Activated naive CD4-positive, alpha-beta T cell (primary cell): ENCODE measurements at regions not wholly inside any gene's neighbourhood (a gene's known extent, or its start where the extent isn't known, plus 50 kb on each side); places are given as distances from the start of the nearest gene placed in this dataset.

Source experiments
- DNase-seq, 4 experiments: peaks; one replicate each; lab custom pipeline; 2025; lab: John Stamatoyannopoulos, UW

DNA sequence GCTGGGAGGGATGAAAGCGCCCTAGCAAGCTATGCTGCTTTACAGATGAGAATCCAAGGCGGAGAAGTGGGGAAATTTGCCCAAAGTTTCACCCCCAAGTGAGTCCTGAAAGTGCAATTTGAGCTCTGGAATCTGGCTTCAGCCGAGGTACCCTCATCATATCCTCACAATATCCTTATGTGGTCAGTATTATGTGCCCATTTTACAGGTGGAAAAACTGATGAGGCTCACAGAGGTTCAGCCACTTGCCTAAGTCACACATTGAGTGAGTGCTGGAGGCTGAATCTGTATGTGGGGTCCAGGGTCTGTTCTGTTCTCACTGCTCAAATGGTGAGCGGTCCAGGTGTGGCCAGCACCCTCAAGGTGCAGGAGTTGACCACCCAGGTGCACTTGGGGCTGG lies 85.3 kb downstream of the MATN1 start:
- no peak for DNase-seq

DNA sequence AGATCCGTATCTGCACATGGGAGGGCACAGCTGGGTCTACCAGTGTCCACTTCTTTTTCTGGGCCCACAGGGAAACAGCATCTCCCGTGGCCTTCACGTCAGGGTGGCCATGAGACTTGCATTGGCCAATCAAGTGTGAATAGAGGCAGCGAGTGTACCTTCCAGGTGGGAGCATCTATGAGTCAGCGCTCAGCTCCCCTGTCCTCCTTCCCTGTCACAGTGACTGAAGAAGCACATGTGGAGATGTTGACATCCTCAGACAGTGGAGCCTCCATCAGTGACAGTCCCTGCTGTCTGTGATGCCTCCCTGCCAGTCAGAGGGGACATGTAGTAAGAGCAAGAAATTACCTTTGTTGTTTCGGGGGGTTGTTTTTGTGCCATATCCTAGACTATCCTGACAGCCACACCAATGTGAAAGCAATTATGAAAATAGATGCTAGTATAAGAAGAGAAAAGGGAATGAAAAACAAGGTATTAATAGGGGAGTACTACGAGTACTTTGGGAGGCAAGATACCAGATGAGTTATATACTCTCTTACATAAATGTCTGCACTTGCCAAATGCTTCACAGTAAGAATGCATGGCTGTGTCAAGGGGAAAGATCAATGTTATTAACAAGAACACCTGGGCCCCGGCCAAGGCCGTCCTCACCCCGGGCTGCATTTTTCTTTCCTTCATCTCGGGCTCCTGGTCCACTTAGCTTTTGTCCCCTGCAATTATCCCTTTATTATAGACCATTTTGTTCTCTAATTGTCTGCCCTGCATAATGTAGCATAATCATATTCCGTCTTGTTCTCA lies 86.0 kb downstream of the MATN1 start:
- DNase-seq, result no peak

DNA sequence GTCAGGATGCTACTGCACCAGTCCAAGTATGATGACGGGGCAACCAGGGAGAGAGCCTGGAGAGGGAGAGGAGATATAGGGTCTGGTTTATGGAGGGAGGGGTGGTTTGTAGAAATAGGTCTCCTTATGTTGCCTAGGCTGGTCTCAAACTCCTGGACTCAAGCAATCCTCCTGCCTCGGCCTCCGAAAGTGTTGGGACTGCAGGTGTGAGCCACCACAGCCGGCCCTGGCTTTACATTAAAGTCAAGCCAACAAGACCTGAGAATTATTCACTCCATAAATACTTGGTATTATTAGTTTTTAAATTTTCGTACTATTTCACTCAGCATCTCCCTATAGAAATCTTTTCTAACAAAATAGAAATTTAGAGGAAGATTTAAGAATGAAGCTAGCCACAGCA lies 86.8 kb downstream of the MATN1 start:
- no peak for DNase-seq

DNA sequence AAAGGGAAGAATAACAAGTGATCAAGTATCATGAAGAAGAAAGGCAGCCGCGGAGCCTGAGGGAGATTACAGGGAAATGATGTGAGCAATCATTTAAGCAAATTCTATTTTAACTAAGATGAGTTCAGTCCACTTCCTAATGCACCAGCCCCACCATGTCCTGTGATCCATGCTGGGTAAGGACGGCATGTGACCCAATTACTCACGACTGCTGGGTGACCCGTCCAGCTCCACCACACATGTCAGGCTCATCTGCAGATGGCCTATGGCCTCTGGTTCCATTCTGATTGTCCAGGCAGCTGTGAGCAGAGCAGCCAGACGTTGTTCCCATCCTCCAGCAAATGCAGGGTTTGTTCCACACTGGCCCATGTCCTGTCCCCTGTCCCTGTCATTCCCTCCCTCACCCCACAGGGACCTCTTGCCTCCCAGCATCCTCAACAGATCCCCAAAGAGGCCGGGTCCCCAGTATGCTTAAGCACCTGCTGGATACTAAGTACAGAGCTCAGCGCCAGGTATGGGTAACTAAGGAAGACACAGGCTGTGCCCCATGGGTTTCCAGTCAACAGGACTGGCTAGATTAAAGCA lies 87.9 kb downstream of the MATN1 start:
- DNase-seq, result no peak

DNA sequence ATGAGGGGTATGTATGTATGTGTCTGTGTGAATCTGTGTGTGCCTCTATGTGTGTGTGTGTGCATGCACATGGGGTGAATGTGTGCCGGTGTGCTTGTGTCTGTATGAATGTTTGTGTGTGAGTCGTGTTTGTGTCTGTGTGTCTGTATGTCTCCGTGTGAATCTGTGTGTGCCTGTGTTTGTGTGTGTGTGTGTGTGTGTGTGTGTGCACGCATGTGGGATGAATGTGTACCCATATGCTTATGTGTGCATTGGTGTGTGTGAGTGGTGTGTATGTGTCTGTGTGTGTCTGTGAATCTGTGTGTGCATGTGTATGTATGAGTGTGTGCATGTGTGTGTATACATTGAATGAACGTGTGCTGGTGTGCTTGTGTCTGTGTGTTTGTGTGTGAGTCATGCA lies 88.9 kb downstream of the MATN1 start:
- no peak for DNase-seq

DNA sequence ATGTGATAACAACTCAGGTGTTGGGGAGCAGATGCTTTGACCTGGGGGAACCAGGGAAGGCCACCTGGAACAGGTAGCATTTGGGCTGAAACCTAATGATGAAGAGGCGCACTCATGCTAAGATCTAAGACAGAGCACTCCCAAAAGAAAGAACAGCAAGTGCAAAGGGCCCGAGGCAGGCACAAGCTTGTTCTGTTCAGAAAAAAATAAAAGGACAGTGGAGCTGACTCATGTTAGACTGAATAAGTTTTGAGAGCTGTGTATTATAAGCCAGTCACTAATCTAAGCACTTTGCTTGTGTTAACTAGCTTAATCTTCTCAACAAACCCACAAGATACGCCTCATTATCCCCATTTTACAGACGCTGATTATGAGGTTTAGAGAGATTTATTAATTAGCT lies 90.1 kb downstream of the MATN1 start:
- DNase-seq, result no peak

DNA sequence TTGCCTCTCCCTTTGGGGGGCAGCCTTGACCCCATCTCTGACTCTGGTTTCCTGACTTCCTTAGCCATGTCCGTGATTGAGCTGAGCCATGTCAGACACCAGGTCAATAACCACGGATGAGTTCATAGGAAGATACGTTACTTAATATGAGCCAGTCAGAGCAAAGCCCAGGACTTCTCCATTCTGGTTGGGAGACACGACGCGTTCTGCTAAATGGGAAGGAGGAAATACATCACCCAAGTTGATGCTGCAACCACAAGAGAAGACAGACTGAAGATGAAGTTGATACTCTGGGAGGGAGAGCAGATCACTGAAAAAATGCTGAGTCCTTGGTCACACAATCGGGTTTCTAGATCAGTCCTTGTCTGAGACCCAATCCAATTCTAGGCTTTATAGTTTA lies 90.9 kb downstream of the MATN1 start:
- no peak for DNase-seq

DNA sequence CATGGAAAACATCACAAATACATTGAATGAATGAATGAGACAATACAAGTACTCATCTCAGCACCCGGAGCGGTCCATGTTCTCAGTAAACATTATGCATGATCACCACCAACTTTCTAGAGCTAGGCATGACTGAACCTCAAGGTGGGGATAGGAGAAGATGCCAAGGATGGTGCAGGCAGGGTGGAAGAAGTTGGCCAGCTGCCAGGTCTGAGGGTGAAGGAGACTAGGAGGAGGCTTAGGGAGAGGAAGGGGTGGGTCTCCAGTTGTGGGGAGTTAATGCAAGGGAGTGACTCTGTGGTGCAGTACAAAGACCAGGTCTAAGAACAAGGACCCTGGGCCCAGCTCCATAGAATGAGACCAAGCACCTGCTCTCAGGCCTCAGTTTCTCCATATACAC lies 91.7 kb downstream of the MATN1 start:
- DNase-seq, result no peak

DNA sequence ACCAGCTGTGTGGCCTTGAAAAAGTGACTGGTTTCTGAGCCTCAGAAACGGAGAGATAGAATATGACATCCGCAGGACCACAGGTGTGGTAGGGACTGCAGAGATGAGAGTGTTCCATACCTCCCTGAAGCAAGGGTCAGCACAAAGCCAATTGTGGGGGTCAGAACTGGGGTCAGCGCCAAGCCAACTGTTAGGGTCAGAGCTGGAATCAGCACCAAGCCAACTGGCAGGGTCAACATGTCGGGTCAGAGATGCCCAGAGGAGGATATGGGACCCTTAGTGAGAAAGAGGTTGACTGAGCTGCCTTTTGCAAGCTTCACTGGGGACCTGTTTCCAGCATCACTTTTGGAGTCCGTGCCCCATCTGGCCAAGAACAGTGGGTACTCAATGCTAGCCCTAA lies 93.9 kb downstream of the MATN1 start:
- no peak for DNase-seq

DNA sequence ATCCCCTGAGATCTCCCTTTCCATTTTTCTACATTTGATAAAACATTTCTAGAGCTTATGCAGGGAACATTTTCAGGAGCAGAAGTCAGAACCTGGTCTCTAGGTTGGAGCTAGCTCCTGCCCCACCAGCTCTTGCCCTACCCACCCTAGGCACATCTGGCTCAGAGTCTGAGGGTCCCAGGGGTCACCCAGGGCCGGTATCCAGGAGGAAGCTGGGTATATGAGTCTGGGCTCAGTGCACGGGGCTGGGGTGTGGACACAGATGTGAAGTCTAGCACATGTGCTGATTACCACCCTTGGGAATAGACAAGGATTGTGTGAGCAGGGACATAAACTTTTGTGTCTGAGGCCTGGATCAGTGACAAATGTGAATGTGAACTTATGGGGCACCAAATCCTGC lies 95.4 kb downstream of the MATN1 start:
- no peak for DNase-seq

DNA sequence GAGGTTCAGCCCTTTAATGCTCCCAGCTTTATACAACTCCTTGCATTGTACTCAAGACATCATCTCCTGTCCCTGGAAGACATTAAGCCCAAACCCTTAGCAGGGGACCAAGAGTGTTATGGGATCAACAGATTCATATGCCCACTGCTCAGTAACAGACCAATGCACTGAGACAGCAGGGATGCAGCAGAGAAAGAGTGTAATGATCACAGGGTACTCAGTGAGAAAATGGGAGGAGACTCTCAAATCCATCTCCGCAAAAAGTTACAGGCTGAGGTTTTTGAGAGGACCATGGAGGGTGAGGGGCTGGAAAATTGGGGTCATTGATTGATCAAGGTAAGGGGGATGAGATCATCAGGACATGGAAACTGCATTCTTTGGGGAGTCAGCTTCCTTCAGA lies 96.2 kb downstream of the MATN1 start:
- no peak for DNase-seq

DNA sequence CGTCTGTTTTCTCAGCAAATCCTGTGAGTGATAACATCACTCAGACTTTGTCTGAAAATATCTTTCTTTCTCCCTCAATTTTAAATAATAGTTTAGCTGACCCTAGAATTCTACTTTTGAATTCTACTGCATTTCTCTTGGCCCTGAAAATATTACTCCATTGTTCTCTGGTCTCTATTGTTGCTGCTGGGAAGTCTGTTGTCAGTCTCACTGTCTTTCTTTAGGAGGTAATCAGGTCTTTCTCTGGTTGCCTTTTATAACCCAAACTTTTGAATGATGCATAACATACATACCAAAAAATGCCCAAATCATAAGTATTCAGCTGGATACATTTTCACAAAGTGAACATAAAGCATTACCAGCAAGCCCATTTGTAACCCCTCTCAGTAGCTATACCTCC lies 100.0 kb downstream of the MATN1 start:
- DNase-seq, result no peak

DNA sequence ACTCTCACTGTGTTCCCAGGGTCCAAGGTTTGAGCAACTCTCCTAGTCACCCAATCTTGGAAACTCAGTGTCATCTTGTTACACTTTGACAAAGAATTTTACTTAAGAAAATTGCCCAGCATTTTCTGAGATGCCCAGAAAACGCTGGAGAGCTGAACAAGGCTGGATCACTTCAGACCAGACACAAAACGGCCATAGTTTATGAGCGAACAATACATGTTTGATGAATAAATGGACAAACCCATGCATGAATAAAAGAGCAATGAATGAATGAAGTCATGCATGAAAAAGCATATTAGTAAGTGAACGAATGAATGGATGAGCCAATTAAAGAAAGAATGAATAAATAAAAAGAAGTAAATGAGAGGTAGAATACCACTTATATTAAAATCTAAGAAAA lies 103.8 kb downstream of the MATN1 start:
- no peak for DNase-seq

DNA sequence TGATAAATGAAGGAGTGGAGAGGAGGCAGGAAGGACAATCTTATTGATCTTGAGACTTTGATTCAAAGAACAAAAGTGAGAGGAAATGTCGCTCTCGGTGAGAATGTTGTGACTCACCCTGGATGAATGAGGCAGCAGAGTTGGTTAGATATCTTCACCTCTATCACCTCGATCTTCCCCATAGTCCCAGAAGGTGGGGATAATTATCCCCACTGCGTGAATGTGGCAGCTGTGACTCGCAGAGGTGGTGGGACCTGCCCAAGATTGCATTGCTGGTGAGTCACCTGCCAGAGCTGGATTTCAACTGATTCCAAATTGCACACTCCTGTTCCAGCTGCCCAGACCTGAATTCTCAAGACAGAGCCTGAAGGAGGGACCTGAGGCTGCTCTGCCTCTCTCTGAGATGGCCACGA lies 105.0 kb downstream of the MATN1 start:
- no peak for DNase-seq

DNA sequence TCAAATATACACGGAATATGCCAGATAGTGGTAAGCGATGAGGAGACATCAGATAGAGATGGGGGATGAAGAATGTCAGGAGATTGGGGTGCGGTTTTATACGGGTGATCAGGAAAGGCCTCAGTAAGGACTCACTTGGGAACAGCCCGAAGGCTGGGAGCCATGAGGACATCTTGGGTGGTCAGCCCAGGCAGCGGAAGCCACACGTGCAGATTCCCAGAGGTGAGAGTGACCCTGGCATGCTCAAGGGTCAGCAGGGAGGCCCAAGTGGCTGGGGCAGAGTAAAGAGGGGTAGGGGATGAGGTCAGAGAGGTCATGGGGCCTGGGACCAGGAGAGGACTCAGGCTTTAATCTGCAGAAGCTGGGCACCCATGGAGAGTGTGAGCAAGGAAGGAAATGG lies 106.6 kb downstream of the MATN1 start:
- no peak for DNase-seq

DNA sequence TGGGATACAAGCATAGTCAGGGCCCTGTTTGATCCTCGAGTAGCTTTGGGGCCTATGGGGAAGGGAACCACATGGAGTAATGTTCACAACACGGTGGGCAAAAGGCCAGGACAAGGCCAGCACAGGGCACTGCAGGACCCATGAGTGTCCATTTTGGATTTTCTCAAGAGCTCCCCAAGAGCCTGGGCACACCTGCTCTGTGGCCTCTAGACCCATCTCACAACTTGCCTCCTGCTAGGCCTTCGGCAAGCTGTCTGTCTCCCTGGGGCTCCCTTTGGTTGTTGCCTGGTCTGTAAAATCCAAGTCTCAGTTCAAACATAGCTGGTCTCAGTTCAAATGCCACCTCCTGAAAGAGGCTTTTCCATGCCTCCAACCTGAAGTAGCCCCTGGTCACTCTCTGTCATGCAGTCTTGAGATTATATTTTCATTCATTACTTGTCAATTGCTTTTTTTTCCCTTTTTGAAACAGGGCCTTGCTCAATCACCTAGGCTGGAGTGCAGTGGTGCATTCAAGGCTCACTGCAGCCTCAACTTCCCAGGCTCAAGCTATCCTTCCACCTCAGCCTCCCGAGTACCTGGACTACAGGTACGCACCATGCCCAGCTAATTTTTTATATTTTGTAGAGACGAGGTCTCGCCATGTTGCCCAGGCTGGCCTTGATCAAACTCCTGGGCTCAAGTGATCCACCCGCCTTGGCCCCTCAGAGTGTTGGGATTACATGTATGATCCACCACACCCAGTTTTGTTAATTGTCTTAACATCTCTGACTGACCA lies 107.4 kb downstream of the MATN1 start:
- DNase-seq, result no peak

DNA sequence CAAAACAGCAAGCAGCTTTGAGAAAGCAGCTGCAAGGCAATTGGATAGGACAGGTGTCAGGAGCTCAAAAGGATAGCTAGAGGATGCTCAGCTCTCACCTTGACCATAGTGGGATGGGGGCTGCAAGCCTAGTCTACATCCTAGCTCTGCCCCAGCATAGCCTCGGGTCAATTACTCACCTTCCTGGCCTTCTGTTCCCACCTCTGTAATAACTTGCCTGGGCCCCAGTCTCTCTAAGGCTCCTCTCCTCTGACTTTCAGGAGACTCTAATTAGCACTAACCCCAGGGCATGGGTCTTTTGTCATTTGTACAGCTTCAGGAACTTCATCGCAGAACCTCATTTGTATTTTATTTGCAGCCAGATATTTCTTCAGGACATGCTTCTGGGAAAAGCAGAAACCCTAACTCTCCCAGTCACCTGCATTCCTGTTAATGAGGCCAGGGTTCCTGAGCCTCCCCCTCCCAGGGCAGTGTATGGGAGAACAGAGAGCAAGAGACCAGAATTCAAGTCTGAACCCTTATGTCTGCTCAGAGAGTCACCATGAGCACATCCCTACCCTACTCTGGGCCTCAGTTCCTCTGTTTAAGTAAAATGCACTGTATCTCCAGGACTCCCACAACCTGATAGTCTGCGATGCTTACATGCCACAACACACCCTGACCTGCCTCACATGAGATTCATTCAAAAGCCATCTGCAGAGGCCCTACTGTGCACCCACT lies 108.1 kb downstream of the MATN1 start:
- DNase-seq, result no peak

DNA sequence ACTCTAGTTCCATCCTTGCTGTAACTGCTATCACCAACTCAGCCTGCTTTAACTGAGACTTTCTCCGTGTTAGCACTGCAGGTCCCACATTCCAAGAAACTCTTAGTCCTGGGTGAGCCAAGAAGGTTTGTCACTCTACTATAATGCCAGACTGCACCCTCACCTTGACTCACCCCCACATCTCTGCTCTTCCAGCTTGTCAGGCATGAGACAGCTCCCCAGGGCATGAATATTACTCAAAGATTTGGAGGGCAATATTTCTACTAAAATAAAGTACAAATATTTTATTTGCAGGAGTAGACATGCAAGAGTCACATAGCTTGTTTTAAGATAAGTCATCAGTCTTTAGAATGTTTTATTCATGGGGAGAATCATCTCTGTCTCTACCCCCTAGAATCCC lies 110.2 kb downstream of the MATN1 start:
- no peak for DNase-seq

DNA sequence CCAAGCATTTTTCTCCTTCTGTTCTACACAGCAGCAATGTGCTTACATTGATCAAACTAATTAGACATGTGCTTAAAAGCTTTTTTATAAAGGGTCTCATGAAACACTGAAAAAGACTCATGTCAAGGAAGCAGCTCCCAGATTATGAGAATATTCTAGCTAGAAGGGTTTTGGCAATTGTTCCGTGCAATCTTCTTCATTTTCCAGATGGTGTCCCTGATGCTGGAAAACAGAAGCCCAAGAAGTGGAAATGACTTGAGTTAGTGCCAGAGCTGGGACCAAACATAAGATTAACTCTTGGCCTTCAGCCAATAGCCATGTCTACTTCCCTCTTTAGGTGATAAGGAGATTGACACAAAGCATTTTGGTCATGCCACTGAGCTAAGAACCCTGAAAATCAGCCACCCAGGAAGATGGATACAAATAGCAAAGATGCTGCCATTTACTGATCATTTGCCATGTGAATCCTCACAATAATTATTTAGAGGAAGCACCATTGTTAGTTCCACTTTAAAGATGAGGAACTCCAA lies 110.8 kb downstream of the MATN1 start:
- DNase-seq, result no peak

DNA sequence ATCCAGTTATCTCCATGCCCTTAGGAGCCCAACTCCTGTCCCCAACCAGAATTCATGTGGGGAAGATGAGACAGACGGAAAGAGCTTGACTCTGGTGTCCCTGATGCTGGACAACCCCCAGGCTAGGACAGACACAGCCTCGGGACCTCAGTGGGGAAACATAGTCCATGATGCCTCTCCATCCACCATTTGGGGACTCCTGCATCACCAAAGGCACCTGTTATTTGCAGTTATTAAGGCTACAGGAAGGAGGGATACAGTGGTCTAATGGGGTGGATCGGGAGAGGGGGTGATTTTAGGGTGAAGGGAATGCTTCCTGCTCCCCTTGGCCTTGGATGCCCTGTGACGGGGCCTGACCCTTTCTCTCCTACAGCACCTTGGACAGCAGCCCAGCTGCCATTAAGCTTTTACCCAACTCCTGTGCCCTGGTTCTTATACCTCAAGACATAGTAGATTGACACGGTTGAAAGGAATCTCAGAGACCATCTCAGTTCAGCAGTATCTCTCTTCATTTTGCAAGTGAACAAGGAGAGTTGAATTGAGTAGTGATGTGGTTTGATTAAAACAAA lies 111.6 kb downstream of the MATN1 start:
- DNase-seq, result no peak

DNA sequence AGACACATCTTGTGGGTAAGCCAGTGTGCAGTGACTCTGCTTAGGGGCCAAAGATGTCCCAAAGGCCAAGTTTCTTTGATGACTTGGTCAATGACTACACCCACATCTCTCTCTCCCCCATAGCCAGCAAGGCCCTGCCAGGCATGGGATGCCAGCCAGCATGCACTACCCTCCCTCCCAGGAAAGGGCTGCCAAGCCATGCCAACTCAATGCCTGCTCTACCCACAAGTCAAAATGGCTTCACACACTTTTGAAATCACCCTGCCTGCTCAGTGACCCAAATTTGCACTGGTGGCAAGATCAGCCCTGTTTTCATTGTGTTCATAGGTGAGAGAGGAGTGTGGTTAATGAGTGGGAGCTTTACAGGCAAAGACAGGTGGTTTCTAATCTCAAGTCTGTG lies 112.5 kb downstream of the MATN1 start:
- no peak for DNase-seq

DNA sequence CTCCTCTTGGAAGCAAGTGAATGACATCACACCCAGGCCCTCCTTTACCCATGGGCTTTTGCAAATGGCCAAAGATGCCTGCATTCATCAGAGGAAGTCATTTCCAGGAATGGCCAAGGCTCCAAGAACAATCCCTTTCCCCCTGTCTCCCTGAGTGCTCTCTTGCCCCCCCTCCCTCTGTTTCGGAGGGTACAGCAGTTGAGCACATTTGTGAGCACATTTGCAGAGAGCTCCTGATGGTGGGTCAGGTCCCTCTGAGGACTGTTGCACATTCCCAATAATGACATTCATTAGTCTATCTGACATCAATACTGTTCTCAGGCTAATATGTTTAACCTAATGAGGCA lies 113.4 kb downstream of the MATN1 start:
- no peak for DNase-seq
